Large intestine (tissue), 3 donors: ENCODE measurements at regions not wholly inside any gene's neighbourhood (a gene's known extent, or its start where the extent isn't known, plus 50 kb on each side); places are given as distances from the start of the nearest gene placed in this dataset.
"Not testable (repeated sequence)": the region's sequence is repeated elsewhere in the genome, so short reads cannot be mapped to it uniquely, and the experiment has no call there.

ENCODE experiments used
- DNase-seq, 2 donors: peaks; one replicate each; pipeline versions ENCODE4 v3.0.0 to v3.0.0-alpha.2; 2013
- H3K27ac ChIP-seq: one replicate; pipeline ENCODE4 v1.5.1; 2013; ENCODE audit warnings: low read length
- H3K27me3 ChIP-seq: 2 replicates; pipeline ENCODE4 v1.6.1; 2013; ENCODE audit warnings: low read length; ENCODE audit not compliant: control insufficient read depth, insufficient read depth
- H3K36me3 ChIP-seq: 2 replicates; pipeline ENCODE4 v1.6.1; 2013; ENCODE audit warnings: low read length; ENCODE audit not compliant: control insufficient read depth, insufficient read depth
- H3K4me1 ChIP-seq: one replicate; pipeline ENCODE4 v1.6.1; 2013; ENCODE audit warnings: low read length; ENCODE audit not compliant: control insufficient read depth, insufficient read depth
- H3K4me3 ChIP-seq: one replicate; pipeline ENCODE4 v1.5.1; 2013; ENCODE audit warnings: low read length
- H3K9me3 ChIP-seq: one replicate; pipeline ENCODE4 v1.6.1; 2013; ENCODE audit warnings: mild to moderate bottlenecking, low read depth, low read length, moderate library complexity; ENCODE audit not compliant: control insufficient read depth
- WGBS: methylation state at CpG from one replicate; pipeline ENCODE4 v1.1.5; 2013; ENCODE audit warnings: low lambda C conversion rate; ENCODE audit not compliant: insufficient coverage; 5-methylcytosine and 5-hydroxymethylcytosine counted together

DNA sequence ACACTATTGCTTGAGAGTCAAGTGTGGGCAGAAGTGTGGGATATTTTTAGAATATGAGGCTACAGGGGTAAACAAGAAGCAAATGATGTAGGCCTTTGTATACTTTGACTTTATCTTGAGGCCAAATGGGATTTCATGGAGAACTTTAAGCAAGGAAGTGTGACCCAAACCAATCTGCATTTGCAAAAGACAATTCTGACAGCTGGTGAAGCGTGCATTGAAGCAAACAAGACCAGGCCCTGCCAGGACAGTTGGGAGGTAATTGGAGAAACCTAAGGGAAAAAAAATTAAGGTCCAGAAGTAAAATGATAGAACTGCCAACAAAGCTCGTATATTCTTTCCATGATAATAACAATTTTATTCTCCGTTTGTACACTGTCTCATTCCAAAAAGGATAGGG is 168.3 kb downstream of the TM2D1 start:
- H3K36me3 ChIP-seq = no peaks in the 10 kb centered on the region
- no peak for DNase-seq
- no peak overlapping the region for H3K4me3 ChIP-seq
- no peaks in the 10 kb centered on the region for H3K4me1 ChIP-seq
- H3K9me3 ChIP-seq = no peaks in the 10 kb centered on the region
- 100% methylated on average over 2 of the region's 3 CpGs for WGBS
- H3K27ac ChIP-seq = no peak overlapping the region
- no peaks in the 10 kb centered on the region for H3K27me3 ChIP-seq

- 83% methylated on average over 3 of the region's 4 CpGs for WGBS
These were observed 172.2 kb downstream of the TM2D1 start for GRCh38 chr1:61552630-61553305.

GRCh38 chr1:61547302-61547701 is 177.6 kb downstream of the TM2D1 start:
- no CpG with 5 or more reads among the region's 2 CpGs for WGBS
- not testable (repeated sequence) for H3K4me1 ChIP-seq, H3K9me3 ChIP-seq, H3K36me3 ChIP-seq, DNase-seq, H3K27ac ChIP-seq, H3K4me3 ChIP-seq, H3K27me3 ChIP-seq

More at GRCh38 chr1:61552630-61553305, 172.2 kb downstream of the TM2D1 start:
- Histone ChIP-seq H3K4me3 (no peak overlapping the region), H3K4me1 (no peaks in the 10 kb centered on the region), H3K36me3 (no peaks in the 10 kb centered on the region), H3K27ac (no peak overlapping the region), H3K27me3 (no peaks in the 10 kb centered on the region), H3K9me3 (no peaks in the 10 kb centered on the region)
- no peak for DNase-seq

- not testable (repeated sequence) for H3K27me3 ChIP-seq, DNase-seq, H3K9me3 ChIP-seq, H3K27ac ChIP-seq, H3K4me1 ChIP-seq, H3K36me3 ChIP-seq, H3K4me3 ChIP-seq
- WGBS = 75% methylated on average over 1 of the region's 2 CpGs
These were observed 180.1 kb downstream of the TM2D1 start for GRCh38 chr1:61544870-61545269.

GRCh38 chr1:61543498-61543897 is 181.4 kb downstream of the TM2D1 start:
- not testable (repeated sequence) for H3K9me3 ChIP-seq, H3K27ac ChIP-seq, DNase-seq, H3K36me3 ChIP-seq, H3K4me1 ChIP-seq, H3K4me3 ChIP-seq, H3K27me3 ChIP-seq

DNA sequence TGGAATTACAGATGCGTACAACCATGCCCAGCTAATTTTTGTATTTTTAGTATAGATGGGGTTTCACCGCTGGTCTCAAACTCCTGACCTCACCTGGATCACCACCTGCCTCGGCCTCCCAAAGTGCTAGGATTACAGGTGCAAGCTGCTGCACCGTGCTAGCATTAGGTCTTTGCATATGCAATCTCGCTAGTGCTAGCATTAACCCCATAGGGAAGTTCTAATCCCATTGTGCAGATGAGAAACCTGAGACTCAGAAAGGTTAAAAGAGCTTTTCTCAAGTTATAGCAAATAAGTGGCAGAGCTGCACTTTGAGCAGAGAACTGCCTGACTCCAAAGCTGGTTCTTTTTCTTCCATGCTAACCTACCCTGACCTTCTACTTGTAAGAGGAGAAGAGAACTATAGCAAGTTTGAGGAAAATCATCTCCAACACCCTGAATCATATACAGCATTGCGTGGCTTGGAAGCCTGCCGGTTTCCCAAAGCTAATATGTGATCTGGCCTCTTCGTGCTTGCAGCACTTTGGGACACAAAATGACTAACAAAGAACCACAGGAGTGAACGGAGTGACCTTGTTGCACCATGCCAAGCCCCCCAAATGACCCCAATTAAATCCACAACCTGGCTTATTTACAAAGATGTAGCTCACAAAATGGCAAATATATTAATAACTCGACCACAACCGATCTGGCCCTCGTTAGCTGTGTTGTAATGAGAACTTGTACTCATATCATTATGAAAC is 185.1 kb downstream of the TM2D1 start:
- H3K4me1 ChIP-seq = no peaks in the 10 kb centered on the region
- DNase-seq = no peak
- H3K27me3 ChIP-seq = no peaks in the 10 kb centered on the region
- no peak overlapping the region for H3K27ac ChIP-seq
- H3K9me3 ChIP-seq = no peaks in the 10 kb centered on the region
- H3K36me3 ChIP-seq = no peaks in the 10 kb centered on the region
- 100% methylated on average over 2 of the region's 12 CpGs for WGBS
- H3K4me3 ChIP-seq = no peak overlapping the region

DNA sequence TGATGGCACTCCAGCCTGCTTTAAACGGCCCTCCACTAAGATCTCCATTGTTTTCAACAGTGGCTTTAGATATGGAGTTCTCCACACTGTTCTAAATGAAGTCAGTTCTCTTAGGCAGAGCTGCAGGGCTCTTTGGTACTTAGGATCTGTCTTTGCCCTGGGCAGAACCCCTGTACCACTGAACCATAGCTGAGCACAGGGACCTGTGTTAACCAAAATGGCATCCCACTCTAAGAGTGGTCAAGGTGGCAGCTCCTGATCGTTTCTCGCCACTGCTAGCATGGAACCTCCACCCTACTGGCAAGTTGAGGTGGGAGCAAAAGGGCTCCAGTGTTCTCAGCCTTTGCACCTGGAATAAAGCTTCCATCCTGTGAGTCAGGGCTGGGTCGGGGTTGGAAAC is 186.7 kb downstream of the TM2D1 start:
- no peak overlapping the region for H3K27ac ChIP-seq
- WGBS = no CpG with 5 or more reads among the region's 4 CpGs

GRCh38 chr1:61536174-61537108 is 188.5 kb downstream of the TM2D1 start:
- no peak for DNase-seq
- Histone ChIP-seq H3K27ac (no peak overlapping the region), H3K4me3 (no peak overlapping the region), H3K27me3 (no peaks in the 10 kb centered on the region), H3K4me1 (no peaks in the 10 kb centered on the region), H3K9me3 (no peaks in the 10 kb centered on the region), H3K36me3 (no peaks in the 10 kb centered on the region)
- WGBS = 100% methylated on average over 2 of the region's 3 CpGs

More for the DNA sequence above, 186.7 kb downstream of the TM2D1 start:
- Histone ChIP-seq H3K9me3 (no peaks in the 10 kb centered on the region), H3K27me3 (no peaks in the 10 kb centered on the region), H3K4me1 (no peaks in the 10 kb centered on the region), H3K36me3 (no peaks in the 10 kb centered on the region), H3K4me3 (no peak overlapping the region)
- no peak for DNase-seq

GRCh38 chr1:61534847-61535246 is 190.1 kb downstream of the TM2D1 start:
- no peaks in the 10 kb centered on the region for H3K4me1 ChIP-seq
- no peak overlapping the region for H3K4me3 ChIP-seq
- DNase-seq = no peak
- no CpG with 5 or more reads among the region's 1 CpG for WGBS
- no peaks in the 10 kb centered on the region for H3K36me3 ChIP-seq
- no peaks in the 10 kb centered on the region for H3K9me3 ChIP-seq
- H3K27ac ChIP-seq = no peak overlapping the region
- no peaks in the 10 kb centered on the region for H3K27me3 ChIP-seq

DNA sequence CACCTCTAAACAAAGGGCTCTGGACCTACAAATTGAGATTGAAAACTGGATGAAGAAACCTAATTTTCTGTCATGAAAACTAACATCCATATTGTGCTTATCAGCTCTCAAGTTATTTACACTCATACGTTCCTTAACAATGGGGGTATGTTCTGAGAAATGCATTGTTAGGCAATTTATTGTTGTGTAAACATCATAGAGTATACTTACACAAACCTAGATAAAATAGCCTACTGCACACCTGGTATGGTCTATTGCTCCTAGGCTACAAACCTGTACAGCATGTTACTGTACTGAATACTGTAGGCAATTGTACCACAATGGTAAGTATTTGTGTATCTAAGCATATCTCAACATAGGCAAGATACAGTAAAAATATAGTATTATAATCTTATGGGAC is 191.4 kb downstream of the TM2D1 start:
- Histone ChIP-seq H3K27me3 (no peaks in the 10 kb centered on the region), H3K36me3 (no peaks in the 10 kb centered on the region), H3K9me3 (no peaks in the 10 kb centered on the region), H3K4me3 (no peak overlapping the region), H3K27ac (no peak overlapping the region), H3K4me1 (no peaks in the 10 kb centered on the region)
- WGBS = 20% methylated on average over 1 of the region's 1 CpG
- peak in 1 of 2 donors; percentile 5 for DNase-seq
